Lung (tissue), 11 donors: ENCODE measurements at regions not wholly inside any gene's neighbourhood (a gene's known extent, or its start where the extent isn't known, plus 50 kb on each side); places are given as distances from the start of the nearest gene placed in this dataset.

Experiments
- ATAC-seq: fragments of 200-7000 bp; cut with Tn5 transposase; one replicate; pipeline ENCODE4 v1.9.1; 2020; ENCODE audit warnings: moderate number of reproducible peaks; ENCODE audit not compliant: insufficient read depth, low FRiP score
- DNase-seq, 3 donors: peaks; one replicate each; pipeline ENCODE4 v3.0.0-alpha.2; 2013 to 2017
- H3K27ac ChIP-seq, 2 donors: one replicate each; pipeline ENCODE4 v1.5.1; 2013; ENCODE audit warnings: mild to moderate bottlenecking in 2 of 2, moderate library complexity in 2 of 2, control low read depth in 1 of 2, inconsistent platforms in 1 of 2, low read depth in 1 of 2, low read length in 1 of 2
- H3K27me3 ChIP-seq, 3 donors: one replicate each; pipeline ENCODE4 v1.5.1; 2013; ENCODE audit warnings: low read length in 2 of 3; ENCODE audit not compliant: control insufficient read depth in 3 of 3, insufficient read depth in 3 of 3
- H3K36me3 ChIP-seq, 4 donors: one replicate each; pipeline ENCODE4 v1.5.1; 2013; ENCODE audit warnings: low read length in 4 of 4, mild to moderate bottlenecking in 1 of 4, moderate library complexity in 1 of 4; ENCODE audit not compliant: control insufficient read depth in 4 of 4, insufficient read depth in 4 of 4
- H3K4me1 ChIP-seq, 5 donors: one replicate each; pipeline ENCODE4 v1.5.1; 2013; ENCODE audit warnings: low read length in 5 of 5, mild to moderate bottlenecking in 2 of 5, moderate library complexity in 1 of 5; ENCODE audit not compliant: control insufficient read depth in 5 of 5, insufficient read depth in 5 of 5
- H3K4me3 ChIP-seq: one replicate; pipeline ENCODE4 v1.5.1; 2013; ENCODE audit warnings: mild to moderate bottlenecking, control low read depth, moderate library complexity
- H3K9ac ChIP-seq, 2 donors: one replicate each; pipeline ENCODE4 v1.5.1; 2013; ENCODE audit warnings: low read length in 2 of 2, control low read depth in 1 of 2; ENCODE audit not compliant: insufficient read depth in 1 of 2
- H3K9me3 ChIP-seq, 4 donors: one replicate each; pipeline ENCODE4 v1.5.1; 2013; ENCODE audit warnings: low read length in 3 of 4, mild to moderate bottlenecking in 1 of 4, moderate library complexity in 1 of 4; ENCODE audit not compliant: control insufficient read depth in 4 of 4, insufficient read depth in 3 of 4
- WGBS, 2 donors: extraction: QIAGEN DNeasy Blood & Tissue Kit; methylation state at CpG; one replicate each; pipeline ENCODE4 v1.1.7; 2013; 5-methylcytosine and 5-hydroxymethylcytosine counted together
- TF ChIP-seq, protein P1 (sequence below): IDR thresholded peaks from 2 replicates; pipeline ENCODE4 v1.5.1; 2012; ENCODE audit warnings: mild to moderate bottlenecking; ENCODE audit errors: control extremely low read depth, extremely low read depth
- donor health status: control.
- donor health status: control.
- donor health status: Bipolar disorder and iron deficiency.
- donor health status: healthy.
- donor health status: DM: yes; HTN: yes; CAD: no.

DNA sequence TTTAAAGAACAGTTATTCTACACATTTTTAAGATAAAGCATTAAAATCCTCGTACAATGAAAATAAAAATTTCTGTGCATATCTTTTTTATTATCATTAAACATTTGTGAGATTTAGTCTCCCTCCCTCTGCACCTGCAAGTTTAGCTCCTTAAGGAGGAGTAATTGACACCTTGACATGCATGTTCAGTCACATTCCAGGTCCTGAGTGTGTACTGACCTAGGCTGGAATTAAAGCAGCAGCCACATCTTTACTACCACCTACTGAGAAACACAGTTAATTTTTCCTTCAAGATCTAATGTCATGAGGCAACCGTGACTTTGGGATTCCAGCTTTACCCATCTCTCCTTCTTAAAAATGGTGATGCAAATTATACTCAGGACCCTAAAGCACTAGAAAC is 123.1 kb upstream of the FREM2 start:
- H3K27ac ChIP-seq, result no peak overlapping the region
- H3K27me3 ChIP-seq, result no peaks in the 10 kb centered on the region
- DNase-seq (peak in 1 of 3 donors; percentile 53), ATAC-seq (no peak)
- H3K36me3 ChIP-seq, result no peaks in the 10 kb centered on the region
- H3K9me3 ChIP-seq, result peaks cover 0 to 3% (median 0%) of the 10 kb centered on the region in 4 donors
- no peak overlapping the region for H3K4me3 ChIP-seq
- 58 to 82% methylated on average over 2 of the region's 2 CpGs for WGBS, 2 donors
- TF ChIP-seq, protein P1, sequence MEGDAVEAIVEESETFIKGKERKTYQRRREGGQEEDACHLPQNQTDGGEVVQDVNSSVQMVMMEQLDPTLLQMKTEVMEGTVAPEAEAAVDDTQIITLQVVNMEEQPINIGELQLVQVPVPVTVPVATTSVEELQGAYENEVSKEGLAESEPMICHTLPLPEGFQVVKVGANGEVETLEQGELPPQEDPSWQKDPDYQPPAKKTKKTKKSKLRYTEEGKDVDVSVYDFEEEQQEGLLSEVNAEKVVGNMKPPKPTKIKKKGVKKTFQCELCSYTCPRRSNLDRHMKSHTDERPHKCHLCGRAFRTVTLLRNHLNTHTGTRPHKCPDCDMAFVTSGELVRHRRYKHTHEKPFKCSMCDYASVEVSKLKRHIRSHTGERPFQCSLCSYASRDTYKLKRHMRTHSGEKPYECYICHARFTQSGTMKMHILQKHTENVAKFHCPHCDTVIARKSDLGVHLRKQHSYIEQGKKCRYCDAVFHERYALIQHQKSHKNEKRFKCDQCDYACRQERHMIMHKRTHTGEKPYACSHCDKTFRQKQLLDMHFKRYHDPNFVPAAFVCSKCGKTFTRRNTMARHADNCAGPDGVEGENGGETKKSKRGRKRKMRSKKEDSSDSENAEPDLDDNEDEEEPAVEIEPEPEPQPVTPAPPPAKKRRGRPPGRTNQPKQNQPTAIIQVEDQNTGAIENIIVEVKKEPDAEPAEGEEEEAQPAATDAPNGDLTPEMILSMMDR, result no peak
- no peak overlapping the region for H3K9ac ChIP-seq
- H3K4me1 ChIP-seq, result peaks cover 0 to 21% (median 0%) of the 10 kb centered on the region in 5 donors

DNA sequence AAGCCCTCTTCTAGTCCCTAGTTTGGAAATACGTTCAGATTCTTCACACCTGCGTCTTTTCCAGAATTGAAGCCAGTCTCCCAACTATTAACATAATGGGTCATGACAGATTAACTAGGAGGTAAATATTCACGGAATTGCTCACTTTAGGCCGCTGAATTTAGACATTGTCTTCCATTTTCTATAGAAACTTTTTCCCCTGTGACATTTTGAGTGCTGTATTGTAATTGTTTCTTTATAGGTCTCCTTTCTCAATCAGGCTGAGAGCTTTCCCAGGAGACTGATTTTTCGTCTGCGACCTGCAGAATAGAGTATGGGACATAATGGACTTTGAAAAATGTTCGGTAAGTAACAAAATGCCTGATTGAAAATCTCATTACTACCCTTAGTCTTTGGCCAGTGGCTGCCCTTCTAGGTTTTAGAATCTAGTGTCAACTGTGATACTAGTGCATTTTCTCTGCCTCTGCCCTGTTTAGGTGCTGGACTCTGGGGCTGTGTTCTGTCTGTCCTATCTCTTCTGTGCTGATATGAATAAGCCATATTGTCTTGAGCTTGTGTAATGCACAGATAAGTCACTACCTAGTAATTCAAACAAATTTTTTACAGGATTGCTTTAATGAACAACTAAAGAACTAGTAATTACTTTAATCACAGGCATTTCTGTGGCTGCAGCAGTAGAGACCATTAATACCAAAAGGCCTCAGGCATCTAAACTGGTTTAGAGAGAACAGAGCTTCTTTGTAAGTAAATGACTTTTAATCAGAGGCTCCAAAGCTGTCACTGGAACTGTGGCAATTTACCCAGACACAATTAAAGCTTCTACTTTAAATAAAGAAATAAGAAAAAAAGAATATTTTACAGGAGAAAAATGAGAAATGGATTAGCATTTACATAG is 122.4 kb upstream of the FREM2 start:
- Histone ChIP-seq H3K4me1 (peaks cover 0 to 21% (median 0%) of the 10 kb centered on the region in 5 donors), H3K4me3 (no peak overlapping the region), H3K27me3 (no peaks in the 10 kb centered on the region), H3K9ac (no peak overlapping the region), H3K36me3 (no peaks in the 10 kb centered on the region), H3K27ac (no peak overlapping the region), H3K9me3 (peaks cover 0 to 3% (median 0%) of the 10 kb centered on the region in 4 donors)
- TF ChIP-seq, protein P1, result no peak
- WGBS, 2 donors, result 78 to 83% methylated on average over 7 of the region's 7 CpGs
- DNase-seq (no peak), ATAC-seq (no peak)

- ATAC-seq (no peak), DNase-seq (peak in 2 of 3 donors; percentile 24 to 42)
- H3K27ac ChIP-seq, result no peak overlapping the region
- 72 to 82% methylated on average over 4 of the region's 4 CpGs for WGBS, 2 donors
- H3K4me3 ChIP-seq, result no peak overlapping the region
- H3K27me3 ChIP-seq, result no peaks in the 10 kb centered on the region
- peaks cover 0 to 21% (median 0%) of the 10 kb centered on the region in 5 donors for H3K4me1 ChIP-seq
- H3K9ac ChIP-seq, result no peak overlapping the region
- TF ChIP-seq, protein P1, result no peak
- no peaks in the 10 kb centered on the region for H3K36me3 ChIP-seq
- H3K9me3 ChIP-seq, result peaks cover 0 to 3% (median 1%) of the 10 kb centered on the region in 4 donors
Observed at GRCh38 chr13:38566023-38566422, 120.9 kb upstream of the FREM2 start.
